HEK293T (cell line): ENCODE measurements at regions not wholly inside any gene's neighbourhood (a gene's known extent, or its start where the extent isn't known, plus 50 kb on each side); places are given as distances from the start of the nearest gene placed in this dataset.

Source experiments
- ARNT ChIP-seq: fragments of 450-650 bp; IDR thresholded peaks from 2 replicates; pipeline ENCODE4 v1.6.1; 2017; ENCODE audit warnings: mild to moderate bottlenecking
- BHLHE40 ChIP-seq: fragments of 450-650 bp; IDR thresholded peaks from 2 replicates; pipeline ENCODE4 v1.6.1; 2016; ENCODE audit warnings: mild to moderate bottlenecking, moderate library complexity, borderline replicate concordance
- CTBP1 ChIP-seq: fragments of 450-650 bp; IDR thresholded peaks from 2 replicates; pipeline ENCODE4 v1.6.1; 2016; ENCODE audit warnings: borderline replicate concordance
- ELF4 ChIP-seq: fragments of 450-650 bp; IDR thresholded peaks from 2 replicates; pipeline ENCODE4 v1.6.1; 2017; ENCODE audit warnings: antibody characterized with exemption
- FOXA1 ChIP-seq: fragments of 450-650 bp; IDR thresholded peaks from 2 replicates; pipeline ENCODE4 v1.6.1; 2016; ENCODE audit warnings: mild to moderate bottlenecking
- FOXK2 ChIP-seq: fragments of 450-650 bp; IDR thresholded peaks from 2 replicates; pipeline ENCODE4 v1.6.1; 2016; ENCODE audit warnings: mild to moderate bottlenecking
- FOXM1 ChIP-seq: fragments of 450-650 bp; IDR thresholded peaks from 2 replicates; pipeline ENCODE4 v1.6.1; 2017; ENCODE audit warnings: mild to moderate bottlenecking, borderline replicate concordance
- L3MBTL2 ChIP-seq: fragments of 450-650 bp; conservative IDR thresholded peaks from 2 replicates; pipeline ENCODE4 v1.6.1; 2016; ENCODE audit warnings: mild to moderate bottlenecking
- LEF1 ChIP-seq: fragments of 450-650 bp; IDR thresholded peaks from 2 replicates; pipeline ENCODE4 v1.6.1; 2017; ENCODE audit warnings: mild to moderate bottlenecking, borderline replicate concordance
- NFRKB ChIP-seq: fragments of 450-650 bp; IDR thresholded peaks from 2 replicates; pipeline ENCODE4 v1.6.1; 2016; ENCODE audit warnings: mild to moderate bottlenecking, moderate library complexity
- SP1 ChIP-seq: fragments of 450-650 bp; IDR thresholded peaks from 2 replicates; pipeline ENCODE4 v1.6.1; 2017
- SUZ12 ChIP-seq: fragments of 450-650 bp; IDR thresholded peaks from 2 replicates; pipeline ENCODE4 v1.6.1; 2016; ENCODE audit warnings: mild to moderate bottlenecking
- TARDBP ChIP-seq: fragments of 450-650 bp; IDR thresholded peaks from 2 replicates; pipeline ENCODE4 v1.6.1; 2016
- TF ChIP-seq, protein P1 (sequence below): fragments of 450-650 bp; IDR thresholded peaks from 2 replicates; pipeline ENCODE4 v1.6.1; 2016

DNA sequence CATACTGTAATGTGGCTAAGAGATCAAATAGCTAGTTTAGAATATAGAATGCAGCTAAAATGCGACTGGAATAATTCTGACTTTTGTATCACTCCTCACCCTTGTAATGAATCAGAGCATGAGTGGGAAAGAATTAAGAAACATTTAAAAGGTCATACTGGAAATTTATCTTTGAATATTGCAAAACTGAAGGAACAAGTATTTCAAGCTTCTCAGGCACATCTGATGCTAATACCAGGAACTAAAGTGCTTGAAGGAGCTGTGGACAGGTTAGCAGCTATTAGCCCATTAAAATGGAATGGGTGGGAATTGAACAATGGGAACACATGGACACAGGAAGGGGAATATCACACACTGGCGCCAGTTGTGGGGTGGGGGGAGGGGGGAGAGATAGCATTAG, 144.2 kb upstream of the ZNF91 start:
- TF ChIP-seq SUZ12 = no peak
- no peak for TF ChIP-seq BHLHE40
- no peak for TF ChIP-seq CTBP1
- no peak for TF ChIP-seq SP1
- no peak for TF ChIP-seq FOXM1
- no peak for TF ChIP-seq ELF4
- TF ChIP-seq FOXK2 = no peak
- no peak for TF ChIP-seq FOXA1
- no peak for TF ChIP-seq L3MBTL2
- TF ChIP-seq, protein P1, sequence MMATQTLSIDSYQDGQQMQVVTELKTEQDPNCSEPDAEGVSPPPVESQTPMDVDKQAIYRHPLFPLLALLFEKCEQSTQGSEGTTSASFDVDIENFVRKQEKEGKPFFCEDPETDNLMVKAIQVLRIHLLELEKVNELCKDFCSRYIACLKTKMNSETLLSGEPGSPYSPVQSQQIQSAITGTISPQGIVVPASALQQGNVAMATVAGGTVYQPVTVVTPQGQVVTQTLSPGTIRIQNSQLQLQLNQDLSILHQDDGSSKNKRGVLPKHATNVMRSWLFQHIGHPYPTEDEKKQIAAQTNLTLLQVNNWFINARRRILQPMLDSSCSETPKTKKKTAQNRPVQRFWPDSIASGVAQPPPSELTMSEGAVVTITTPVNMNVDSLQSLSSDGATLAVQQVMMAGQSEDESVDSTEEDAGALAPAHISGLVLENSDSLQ = no peak
- no peak for TF ChIP-seq TARDBP
- no peak for TF ChIP-seq LEF1
- no peak for TF ChIP-seq ARNT
- TF ChIP-seq NFRKB = no peak
